Kidney (tissue), 13 donors: ENCODE measurements at regions not wholly inside any gene's neighbourhood (a gene's known extent, or its start where the extent isn't known, plus 50 kb on each side); places are given as distances from the start of the nearest gene placed in this dataset.

ENCODE experiments used
- DNase-seq, 5 donors: peaks; one replicate each; pipeline ENCODE4 v3.0.0-alpha.2; 2013 to 2020
- FAIRE-seq: peaks from 2 replicates; lab custom pipeline; 2012; peaks lifted over from hg19 to GRCh38; lab: Jason Lieb, UNC
- H3K27ac ChIP-seq, 2 donors: one replicate each; pipeline ENCODE4 v1.7.0; 2013; ENCODE audit warnings: low read depth in 2 of 2, low read length in 2 of 2, inconsistent platforms in 1 of 2
- H3K27me3 ChIP-seq: one replicate; pipeline ENCODE4 v1.7.1; 2013; ENCODE audit warnings: low read length, inconsistent platforms; ENCODE audit not compliant: control insufficient read depth, insufficient read depth
- H3K36me3 ChIP-seq, 3 donors: one replicate each; pipeline versions ENCODE4 v1.7.0 to v1.7.1; 2013; ENCODE audit warnings: low read length in 3 of 3, control low read depth in 1 of 3, inconsistent platforms in 1 of 3; ENCODE audit not compliant: insufficient read depth in 3 of 3, control insufficient read depth in 2 of 3
- H3K4me1 ChIP-seq, 3 donors: one replicate each; pipeline versions ENCODE4 v1.7.0 to v1.7.1; 2013; ENCODE audit warnings: low read length in 3 of 3, inconsistent platforms in 1 of 3, low read depth in 1 of 3; ENCODE audit not compliant: control insufficient read depth in 2 of 3, insufficient read depth in 2 of 3
- H3K4me3 ChIP-seq, 3 donors: one replicate each; pipeline versions ENCODE4 v1.7.0 to v1.8.1; 2013; ENCODE audit warnings: low read length in 3 of 3, control low read depth in 1 of 3, inconsistent platforms in 1 of 3
- H3K9ac ChIP-seq, 3 donors: one replicate each; pipeline versions ENCODE4 v1.7.0 to v1.7.1; 2013; ENCODE audit warnings: low read length in 3 of 3, control low read depth in 1 of 3, inconsistent platforms in 1 of 3
- H3K9me3 ChIP-seq, 3 donors: one replicate each; pipeline versions ENCODE4 v1.7.0 to v1.7.1; 2013; ENCODE audit warnings: low read length in 3 of 3, control low read depth in 1 of 3, inconsistent platforms in 1 of 3; ENCODE audit not compliant: control insufficient read depth in 2 of 3, insufficient read depth in 1 of 3
- CTCF ChIP-seq: IDR thresholded peaks from 3 replicates; pipeline ENCODE4 v1.5.1; 2012; ENCODE audit warnings: mild to moderate bottlenecking, moderate library complexity, borderline replicate concordance; ENCODE audit not compliant: insufficient read depth; ENCODE audit errors: extremely low read depth
- intact Hi-C: fragments of 100-400 bp; cut with DNase I; formaldehyde crosslinking; loops from one replicate; pipeline ENCODE4 v1.11.1; 2022
- donor health status: control.
- donor health status: control.
- donor health status: control.
- donor health status: control.
- donor health status: control.
- donor health status: DM: yes; HTN: yes; CAD: no.
- donor health status: Normal renal cell carcinoma (clear cell type).

GRCh38 chr13:21761770-21762169, 90.9 kb downstream of the FGF9 start:
- Histone ChIP-seq H3K4me3 (no peak overlapping the region), H3K27ac (no peak overlapping the region), H3K36me3 (no peaks in the 10 kb centered on the region), H3K27me3 (no peaks in the 10 kb centered on the region), H3K9me3 (no peaks in the 10 kb centered on the region), H3K9ac (no peak overlapping the region), H3K4me1 (peaks cover 5 to 24% (median 7%) of the 10 kb centered on the region in 3 donors)
- intact Hi-C loops: no loop called here
- no peak for TF ChIP-seq CTCF
- DNase-seq: no peak
- no peak for FAIRE-seq

GRCh38 chr13:21762512-21762911, 91.6 kb downstream of the FGF9 start:
- intact Hi-C loops: no loop called here
- no peak overlapping the region for H3K27ac ChIP-seq
- H3K9me3 ChIP-seq: no peaks in the 10 kb centered on the region
- DNase-seq (no peak), FAIRE-seq (no peak)
- H3K27me3 ChIP-seq: no peaks in the 10 kb centered on the region
- no peak overlapping the region for H3K4me3 ChIP-seq
- no peak for TF ChIP-seq CTCF
- H3K4me1 ChIP-seq: peaks cover 5 to 21% (median 7%) of the 10 kb centered on the region in 3 donors
- no peak overlapping the region for H3K9ac ChIP-seq
- no peaks in the 10 kb centered on the region for H3K36me3 ChIP-seq

GRCh38 chr13:21767032-21767431, 96.2 kb downstream of the FGF9 start:
- intact Hi-C loops: no loop called here
- no peak for TF ChIP-seq CTCF
- H3K27me3 ChIP-seq: no peaks in the 10 kb centered on the region
- H3K9me3 ChIP-seq: no peaks in the 10 kb centered on the region
- H3K36me3 ChIP-seq: no peaks in the 10 kb centered on the region
- no peak for DNase-seq
- FAIRE-seq: no peak
- no peaks in the 10 kb centered on the region for H3K4me1 ChIP-seq
- no peak overlapping the region for H3K27ac ChIP-seq
- H3K4me3 ChIP-seq: no peak overlapping the region
- no peak overlapping the region for H3K9ac ChIP-seq

GRCh38 chr13:21771075-21771474, 100.2 kb downstream of the FGF9 start:
- H3K4me1 ChIP-seq: no peaks in the 10 kb centered on the region
- H3K27ac ChIP-seq: no peak overlapping the region
- no peak overlapping the region for H3K4me3 ChIP-seq
- intact Hi-C loops: no loop called here
- no peak for FAIRE-seq
- no peak for TF ChIP-seq CTCF
- H3K36me3 ChIP-seq: no peaks in the 10 kb centered on the region
- H3K9ac ChIP-seq: no peak overlapping the region
- H3K9me3 ChIP-seq: no peaks in the 10 kb centered on the region
- H3K27me3 ChIP-seq: no peaks in the 10 kb centered on the region
- no peak for DNase-seq
